Stimulated activated CD8-positive, alpha-beta memory T cell treated with anti-CD3 and anti-CD28 coated beads, Interleukin-7, amount 100 ng/mL, for 1 hour (primary cell): ENCODE measurements at regions not wholly inside any gene's neighbourhood (a gene's known extent, or its start where the extent isn't known, plus 50 kb on each side); places are given as distances from the start of the nearest gene placed in this dataset.

Experiments used
- DNase-seq, 2 donors: peaks; one replicate each; pipeline ENCODE4 v3.0.0-alpha.2; 2020; ENCODE audit warnings: low read depth in 2 of 2

DNA sequence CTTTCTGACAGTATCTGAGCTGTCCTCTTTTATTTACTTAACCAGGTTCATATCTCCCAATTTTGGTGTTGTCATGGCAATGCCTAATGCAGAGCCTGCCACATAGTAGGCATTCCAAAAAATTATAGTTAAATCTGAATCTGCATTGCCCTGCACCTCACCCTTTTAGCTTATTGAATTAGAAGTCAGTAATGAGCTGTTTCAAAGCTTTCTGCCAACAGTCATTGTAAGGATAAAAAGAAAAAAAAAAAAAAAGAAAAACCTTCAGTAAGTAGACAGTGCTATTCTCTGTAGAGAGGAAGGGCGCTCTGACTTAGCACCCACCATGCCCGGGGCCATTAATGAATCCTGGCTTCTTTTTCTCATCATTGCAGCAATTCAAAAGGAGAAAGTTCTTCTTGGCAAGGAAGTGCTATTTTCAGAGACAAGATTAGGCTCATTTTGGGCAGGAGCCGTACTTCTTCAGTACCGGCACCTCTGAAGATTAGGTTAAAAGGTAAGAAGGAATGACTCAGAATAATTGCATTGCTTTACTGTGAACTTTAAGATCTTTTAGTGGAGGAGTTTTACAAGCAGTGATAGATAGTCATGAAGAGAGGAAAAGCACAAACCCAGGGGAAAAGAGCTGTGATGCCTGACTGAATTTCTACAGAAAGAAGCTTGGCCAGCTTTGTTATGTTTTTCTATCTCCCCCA is 2041.2 kb upstream of the PIK3C3 start:
- no peak for DNase-seq

DNA sequence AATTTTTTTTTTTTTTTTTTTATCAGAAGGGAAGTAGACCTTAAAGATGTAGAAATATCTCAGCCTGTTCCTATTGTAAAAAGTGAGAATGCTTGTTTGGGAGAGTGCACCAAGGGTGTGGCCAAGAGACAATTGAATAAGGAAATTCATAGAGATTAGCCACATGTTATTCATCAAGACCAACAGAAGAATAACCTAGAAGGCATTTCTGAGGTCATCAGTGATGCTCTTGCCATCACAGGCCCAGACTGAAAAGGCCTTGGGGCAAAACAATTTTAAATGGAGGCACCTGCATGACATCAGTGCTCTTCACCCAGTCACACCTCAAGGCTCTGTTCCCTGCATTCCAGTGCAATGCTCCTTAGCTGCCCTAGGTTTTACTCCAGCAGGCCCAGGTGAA is 2043.3 kb upstream of the PIK3C3 start:
- no peak for DNase-seq

DNA sequence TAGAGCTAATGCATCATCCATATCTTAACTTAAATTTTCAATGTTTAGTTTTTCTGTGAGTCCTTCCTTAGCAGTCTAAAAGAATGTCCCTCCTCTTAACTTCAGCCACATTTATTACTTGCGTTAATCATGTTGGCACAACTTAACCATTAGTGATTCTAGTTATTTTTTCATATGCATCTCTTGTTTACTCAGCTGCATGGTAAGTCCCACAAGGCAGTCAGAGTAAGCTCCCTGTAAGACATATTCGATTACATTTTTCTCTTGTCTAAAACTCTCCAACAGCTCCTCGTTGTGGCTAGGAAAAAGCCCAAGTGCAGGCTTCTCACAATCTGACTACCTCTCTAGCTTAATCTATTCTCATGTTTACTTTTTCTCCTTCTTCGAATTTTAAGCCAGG is 2045.3 kb upstream of the PIK3C3 start:
- DNase-seq: no peak

DNA sequence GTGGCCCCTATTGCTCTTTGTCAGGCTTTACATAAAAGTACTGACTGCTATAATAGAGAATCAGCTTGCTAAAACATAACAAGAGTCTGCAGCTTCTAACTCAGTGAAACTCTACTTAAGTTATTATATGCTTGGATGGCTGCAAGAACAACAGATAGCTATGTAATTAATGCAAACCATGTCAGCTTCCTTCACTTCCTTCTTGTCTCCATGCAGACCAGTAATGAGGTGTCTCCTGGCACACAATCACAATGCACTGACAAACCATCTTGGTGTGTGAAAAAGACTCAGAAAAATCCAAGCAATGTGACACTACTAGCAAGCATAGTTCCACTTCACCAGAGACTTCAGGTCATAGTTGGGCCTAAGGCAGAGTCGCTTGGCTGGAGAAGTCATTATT is 2068.9 kb upstream of the PIK3C3 start:
- no peak for DNase-seq

DNA sequence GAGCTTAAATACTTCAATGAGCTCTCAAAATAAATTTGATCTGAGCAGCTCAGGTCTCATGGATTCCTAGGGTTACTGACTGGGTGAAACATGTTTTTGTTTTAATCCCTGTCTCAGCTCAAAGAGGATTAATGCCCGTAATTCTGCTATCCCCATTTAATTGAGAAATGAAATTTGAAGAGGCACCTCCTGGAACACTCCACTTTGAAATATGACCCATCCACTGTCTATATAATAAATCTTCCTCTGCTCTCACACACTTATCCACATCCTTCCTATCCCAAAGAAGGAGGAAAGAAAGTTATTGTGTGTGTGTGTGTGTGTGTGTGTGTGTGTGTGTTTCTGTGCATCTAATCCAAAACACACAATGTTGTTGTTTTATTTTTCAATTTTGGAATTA is 2082.4 kb upstream of the PIK3C3 start:
- no peak for DNase-seq

DNA sequence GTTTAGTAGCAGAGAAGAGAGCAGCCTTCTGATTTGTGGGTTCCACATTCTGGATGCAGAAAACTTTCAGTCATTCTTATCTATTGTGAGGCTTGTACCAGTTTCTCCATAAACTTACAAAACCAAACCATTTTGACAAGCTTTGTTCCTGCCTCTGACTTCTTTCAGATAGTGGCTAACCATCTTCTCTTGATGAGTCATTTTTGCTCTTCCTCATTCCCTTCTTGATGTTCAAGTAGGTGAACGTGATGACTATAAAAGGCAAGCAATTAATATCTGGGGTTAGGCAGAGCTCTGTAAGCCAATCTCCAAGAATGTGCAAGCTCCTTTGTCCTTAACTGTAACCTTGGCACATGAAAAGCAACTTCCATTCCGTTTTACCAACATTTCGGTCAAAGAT is 2083.1 kb upstream of the PIK3C3 start:
- DNase-seq: no peak

DNA sequence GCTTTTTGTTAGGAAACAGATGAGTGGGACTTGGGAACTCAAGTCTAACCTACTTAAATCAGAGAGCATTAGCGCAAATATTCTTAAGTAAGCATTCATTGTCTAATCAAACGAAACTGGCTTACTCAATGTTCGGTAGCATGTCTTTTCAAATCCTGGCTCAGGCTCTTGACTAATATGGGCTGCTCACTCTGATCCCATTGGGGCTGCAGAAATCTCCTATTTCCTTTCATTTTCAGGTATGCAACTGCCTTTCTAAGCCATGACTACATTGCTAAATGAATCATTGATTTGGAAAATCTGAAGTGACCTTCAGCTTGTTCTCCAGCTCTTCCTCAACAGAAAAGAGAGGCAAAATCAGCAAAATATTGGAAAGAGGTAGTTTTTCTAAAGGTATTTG is 2084.4 kb upstream of the PIK3C3 start:
- DNase-seq: no peak

DNA sequence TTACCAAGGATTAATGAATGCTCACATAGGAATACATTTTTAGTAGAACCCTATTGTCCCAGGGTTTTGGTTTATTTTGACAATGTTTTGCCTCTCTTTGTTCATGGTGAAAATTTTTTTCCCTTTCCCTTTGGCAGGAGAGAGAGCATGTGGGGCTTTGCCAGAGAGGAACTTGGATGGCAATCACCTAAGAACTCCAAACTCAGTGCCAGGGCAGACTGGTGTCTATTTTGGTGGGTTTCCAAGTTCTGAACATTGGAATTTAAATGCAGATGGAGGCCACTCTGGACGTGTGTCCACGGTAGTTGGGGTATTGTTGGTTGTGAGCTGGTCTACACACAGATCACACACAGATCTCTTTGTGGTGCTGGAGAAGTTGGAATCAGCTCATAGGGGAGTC is 2091.1 kb upstream of the PIK3C3 start:
- DNase-seq: no peak

DNA sequence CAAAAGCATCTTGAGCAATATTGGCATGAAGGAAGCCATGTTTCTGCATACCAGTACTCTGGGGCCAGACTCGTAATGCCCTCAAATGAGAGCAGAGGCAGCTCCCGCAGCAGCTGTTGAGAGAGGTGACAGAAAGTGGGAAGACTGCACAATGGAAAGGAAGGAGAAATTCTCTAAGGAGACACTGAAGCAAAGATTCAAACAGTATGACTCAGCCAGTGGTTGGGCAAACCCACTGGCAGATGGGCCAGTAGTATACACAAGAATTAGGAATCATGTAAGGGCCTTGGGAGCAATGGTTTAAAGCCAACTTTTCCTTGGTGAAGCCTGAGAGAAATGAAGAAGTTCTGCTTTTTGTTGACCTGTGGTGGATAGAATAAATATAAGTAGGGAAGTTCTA is 2092.7 kb upstream of the PIK3C3 start:
- no peak for DNase-seq

DNA sequence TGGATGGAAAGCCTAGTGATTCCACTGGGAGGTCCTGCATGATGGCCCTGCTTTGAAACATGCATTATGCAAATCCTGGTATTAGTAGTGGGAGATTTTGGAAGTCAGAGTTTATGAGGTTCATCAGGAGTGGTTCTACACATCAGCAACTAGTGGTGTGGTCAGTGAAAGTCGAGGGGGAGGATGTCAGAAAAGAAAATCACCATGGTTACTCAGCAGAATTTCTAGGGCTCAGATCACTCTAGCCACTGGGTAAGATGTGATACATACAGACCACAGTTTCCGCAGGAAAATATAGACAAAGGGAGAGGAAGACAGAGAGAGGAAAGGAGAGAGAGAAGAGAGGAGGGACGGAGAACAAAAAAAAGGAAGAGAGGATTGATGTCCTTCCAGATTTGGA is 2100.7 kb upstream of the PIK3C3 start:
- no peak for DNase-seq

DNA sequence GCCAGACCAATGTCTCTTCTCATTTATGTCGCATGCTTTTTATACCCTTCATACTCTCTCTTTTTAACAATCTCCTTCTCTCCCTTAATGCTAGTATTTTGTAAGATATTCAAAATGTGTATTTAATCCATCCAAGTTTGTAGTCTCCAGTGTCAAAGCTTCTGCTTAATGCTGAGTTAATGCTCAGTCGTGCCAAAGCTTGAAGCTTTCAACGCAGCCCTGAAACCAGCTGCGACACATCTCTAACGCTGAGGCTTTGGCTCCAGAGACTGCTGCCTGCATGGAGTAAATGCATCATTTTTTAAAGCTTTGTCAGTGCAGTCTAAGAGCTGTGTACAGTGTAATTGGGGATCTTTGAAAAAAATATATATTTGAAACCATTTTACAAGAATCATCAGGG is 2108.8 kb upstream of the PIK3C3 start:
- DNase-seq: no peak

DNA sequence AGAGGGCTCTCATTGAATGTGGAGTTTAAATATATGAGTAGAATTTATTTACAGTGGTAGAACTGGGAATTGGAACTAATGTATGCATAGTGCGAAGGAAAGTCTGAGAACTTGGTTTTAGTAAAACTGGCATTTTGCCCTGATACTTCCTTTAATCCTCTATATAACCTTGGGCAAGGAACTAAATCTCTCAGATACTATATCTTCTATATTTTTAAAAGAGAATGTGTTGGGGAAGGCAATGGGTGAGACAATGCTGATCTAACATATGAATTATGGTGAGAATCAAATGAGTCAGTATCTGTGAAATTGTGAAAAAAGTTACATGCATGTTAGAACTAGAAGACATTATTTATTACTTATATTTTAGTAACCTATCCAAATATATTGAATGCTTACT is 2109.4 kb upstream of the PIK3C3 start:
- DNase-seq: no peak

DNA sequence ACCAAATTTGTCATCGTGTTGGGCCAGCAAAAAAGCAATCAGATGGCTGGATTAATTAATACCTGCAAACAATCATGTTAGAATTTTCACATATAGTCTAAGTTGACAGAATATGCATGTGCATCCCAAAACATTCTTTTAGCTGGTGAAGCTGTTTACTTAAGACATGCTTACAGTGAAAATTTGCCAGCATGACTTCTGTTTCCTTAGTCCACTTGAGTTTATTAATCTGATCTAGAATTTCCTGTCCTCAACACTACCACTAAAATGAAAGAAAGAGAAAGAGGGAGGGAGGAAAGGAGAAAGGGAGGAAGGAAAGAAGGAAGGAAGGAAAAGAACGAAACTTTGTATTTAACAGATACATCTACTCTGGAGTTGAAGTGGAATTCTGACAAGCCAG is 2109.9 kb upstream of the PIK3C3 start:
- no peak for DNase-seq

DNA sequence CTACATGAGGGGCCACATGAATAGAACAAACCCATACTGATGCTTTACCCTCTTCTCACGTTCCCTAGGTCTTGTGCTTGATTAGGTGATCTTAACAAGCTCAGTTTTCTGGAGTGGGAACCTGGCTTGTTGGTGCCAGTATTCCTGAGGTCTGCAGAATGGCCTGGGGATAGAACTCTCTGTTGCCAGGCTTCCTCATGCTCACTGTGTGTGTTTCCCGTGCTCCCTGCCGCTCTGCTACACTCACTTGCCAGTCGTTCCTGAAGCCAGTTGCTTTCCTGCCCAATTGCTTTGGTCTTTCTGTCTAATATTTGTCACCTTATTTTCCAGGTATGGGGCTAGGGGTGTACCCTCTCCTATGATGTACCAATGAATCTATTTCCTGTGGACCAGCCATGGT is 2111.5 kb upstream of the PIK3C3 start:
- DNase-seq: no peak

DNA sequence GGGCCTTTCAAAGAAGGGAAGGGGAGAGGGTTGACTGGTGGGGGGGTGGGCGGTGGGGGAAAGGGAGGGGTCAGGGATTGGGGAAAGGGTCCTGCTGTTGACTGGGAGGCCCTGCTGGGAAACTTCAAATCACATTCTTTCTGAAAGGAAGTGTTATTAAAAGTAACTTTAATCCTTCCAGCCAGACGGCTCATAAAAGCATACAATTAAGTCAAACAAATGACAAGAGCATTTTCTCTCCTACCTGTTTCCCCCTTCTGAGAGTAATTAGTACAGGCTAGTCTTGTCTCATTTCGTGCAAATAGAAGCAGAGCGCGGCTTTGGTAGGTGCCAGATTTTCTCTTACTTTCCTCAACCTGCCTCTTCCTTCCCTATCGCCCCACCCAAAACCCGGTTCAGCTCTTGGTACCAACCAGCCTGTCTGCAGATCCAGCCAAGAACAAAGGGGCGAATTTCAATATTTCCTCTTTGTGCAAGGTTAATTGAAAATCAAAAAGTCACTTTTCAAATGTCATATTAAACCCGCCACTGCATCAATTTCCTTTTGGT is 2112.6 kb upstream of the PIK3C3 start:
- DNase-seq: no peak

DNA sequence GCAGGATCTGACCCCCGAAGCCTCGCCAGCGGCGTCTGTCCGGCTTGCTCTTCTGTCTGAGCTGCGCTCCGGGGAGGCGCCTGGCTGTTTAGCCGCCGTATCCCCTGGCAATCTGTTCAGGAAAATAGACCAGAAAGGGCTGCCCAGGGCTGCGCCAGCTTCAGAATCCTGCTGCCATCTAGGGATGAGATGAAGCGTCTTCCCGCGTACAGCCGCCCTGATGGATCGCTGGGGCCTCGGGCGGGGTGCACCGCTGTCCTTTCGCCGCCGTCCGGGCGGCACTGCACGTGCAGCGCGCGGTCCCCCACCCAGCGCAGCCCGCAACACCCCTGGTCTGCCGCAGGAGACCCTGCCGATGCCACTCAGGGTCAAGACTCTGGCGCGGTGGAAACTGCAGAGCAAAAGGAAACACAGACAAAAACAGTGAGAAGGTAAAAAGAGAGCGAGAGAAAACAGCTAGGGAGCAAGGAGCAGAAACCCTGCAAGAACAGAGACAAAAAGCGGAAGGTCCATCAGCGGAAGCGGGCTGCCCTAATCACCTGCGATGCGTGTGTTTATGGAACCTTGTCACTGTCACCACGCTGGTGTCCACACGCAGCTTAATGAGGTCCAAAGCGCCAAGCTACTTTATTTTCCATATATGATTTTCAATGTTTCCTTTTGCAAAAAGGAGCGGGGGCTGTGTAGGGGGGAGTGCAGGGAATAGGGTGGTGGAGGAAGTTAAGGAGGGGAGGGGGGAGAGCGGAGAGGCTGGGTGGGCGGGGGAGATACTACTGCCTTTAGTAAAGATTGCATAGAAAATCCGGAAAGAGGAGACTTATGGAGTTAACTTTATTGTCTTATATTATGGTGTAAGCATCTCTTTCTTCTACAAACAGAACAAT is 2113.3 kb upstream of the PIK3C3 start:
- no peak for DNase-seq

DNA sequence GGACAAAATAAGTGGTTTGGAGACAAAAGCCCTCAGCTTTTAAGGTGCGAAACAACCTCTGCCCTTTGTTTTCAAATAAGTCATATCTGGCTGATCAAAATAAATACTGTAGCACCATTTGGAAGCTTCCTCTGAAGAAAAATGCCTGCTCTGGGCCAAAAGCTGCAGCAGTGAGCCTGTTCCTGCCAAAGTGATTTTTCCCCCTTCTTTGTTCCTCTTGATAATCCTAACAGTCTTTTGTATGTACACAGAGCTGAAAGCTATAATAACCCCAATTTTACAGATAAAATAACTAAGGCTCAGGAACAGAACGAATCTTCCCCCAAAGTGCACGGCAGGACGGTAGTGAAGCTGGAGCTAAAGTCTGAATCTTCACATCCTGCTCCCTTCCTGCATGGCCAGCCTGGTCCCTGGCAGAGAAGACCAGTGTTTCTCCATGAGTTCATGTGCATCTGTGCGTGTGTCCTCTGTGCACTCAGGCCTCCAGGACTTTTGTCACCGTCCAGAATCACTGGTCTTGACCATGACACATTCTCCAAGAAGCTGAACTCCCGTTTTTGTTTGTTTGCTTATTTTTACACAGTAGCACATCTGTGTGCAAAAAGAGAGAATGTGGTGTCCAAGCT is 2114.1 kb upstream of the PIK3C3 start:
- no peak for DNase-seq

DNA sequence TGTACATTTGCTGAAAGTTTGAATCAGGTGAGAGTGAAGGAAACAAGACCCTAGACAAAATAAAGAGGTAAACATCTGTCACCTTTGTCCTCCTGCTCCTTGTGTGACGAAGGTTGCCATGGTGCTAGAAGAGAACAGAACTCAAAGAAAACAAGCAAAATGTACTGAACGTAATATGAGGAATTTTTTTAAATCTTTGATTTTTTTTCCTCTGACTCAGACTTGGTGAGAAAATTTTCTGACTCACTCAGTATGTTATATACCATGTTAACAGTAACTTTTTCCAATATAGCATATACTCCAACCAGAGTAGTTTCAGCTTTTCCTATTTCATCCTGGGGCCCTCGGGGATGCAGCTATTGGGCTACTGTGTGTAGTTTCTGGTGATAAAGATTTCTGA is 2114.6 kb upstream of the PIK3C3 start:
- DNase-seq: no peak

DNA sequence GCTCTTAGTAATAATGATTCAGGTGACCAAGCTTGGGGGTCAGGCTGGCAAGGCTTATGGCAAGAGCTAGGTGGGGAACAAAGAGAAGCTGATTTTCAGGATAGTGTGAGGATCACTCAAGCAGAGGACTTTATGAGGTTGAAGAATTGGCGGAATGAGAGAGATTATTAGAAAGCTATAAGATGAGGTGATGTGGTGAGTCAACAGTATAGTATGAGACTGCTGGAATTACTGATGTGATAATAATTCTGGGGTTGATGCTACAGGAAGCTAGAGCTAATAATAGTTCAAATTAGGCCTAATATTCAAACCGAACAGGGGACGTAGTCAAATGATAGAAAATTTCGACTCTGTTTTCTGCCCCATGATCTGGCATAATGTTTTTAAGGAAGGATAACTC is 2115.3 kb upstream of the PIK3C3 start:
- DNase-seq: no peak

DNA sequence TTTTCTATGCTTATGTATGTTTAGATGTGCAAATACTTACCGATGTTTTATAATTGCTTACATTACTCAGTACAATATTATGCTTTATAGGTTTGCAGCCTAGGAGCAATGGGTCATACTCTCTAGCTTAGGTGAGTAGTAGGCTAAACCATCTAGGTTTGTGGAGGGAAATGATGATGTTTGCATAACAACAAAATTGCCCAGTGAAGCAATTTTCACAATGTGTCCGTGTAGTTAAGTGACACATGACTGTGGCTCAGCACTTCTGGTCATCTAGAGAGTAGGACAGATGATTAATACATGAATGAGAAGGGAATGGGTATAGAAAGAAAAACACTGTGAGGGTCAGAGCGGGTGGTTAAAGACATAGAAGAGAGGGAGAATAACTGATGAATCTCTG is 2116.2 kb upstream of the PIK3C3 start:
- DNase-seq: no peak

DNA sequence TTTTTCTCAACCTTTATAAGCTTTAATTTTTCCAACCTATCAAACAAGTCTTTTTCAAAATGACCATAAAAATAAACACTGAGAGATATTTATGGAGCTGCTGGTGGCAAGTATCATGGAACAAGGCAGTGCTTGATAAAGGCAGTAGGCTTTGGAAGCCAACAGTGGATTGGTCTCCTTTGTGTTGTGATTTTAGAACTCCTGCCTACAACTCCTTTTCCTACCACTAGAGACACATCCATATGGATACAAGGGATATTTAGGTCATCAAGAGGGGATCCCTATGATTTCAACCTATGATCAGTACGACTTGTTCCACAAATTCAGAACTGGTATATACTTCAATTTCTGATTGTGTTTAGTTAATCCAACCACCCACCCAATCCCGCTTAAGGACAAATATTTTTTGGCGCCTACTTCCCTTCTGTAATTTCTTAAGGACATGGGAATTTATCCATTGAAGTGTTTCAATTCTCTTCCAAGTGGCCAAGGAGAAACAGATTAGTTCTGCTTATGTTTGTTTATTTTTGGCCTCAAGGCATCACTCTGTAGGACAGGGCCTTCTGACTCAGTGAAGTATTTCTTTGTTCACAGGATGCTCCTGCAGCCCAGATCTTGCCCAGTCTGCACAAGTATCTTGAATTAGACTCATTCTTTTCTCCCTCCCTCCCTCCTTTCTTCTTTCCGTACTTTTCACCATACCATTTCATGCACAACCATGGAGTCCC is 2119.6 kb upstream of the PIK3C3 start:
- no peak for DNase-seq

DNA sequence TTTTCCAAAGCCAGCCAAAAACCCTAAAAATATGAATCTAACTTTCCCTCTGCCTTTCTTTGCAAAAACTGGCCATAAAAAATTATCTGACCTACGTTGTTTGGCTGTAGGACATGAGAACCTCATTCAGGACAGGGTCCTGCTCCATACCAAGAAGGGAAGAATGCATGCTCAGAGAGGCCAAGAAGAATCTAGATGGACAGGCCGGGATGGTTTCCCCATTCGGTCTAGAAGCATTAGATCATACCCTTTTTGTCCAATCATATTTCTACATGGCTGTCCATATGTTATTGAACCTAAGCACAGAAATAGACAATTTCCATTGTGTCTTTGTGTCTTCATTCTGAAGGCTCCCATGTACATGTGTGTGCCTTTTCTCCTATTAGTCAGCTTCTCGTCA is 2120.4 kb upstream of the PIK3C3 start:
- no peak for DNase-seq
